Keratinocyte (primary cell): ENCODE measurements at regions not wholly inside any gene's neighbourhood (a gene's known extent, or its start where the extent isn't known, plus 50 kb on each side); places are given as distances from the start of the nearest gene placed in this dataset.

Source experiments
- DNase-seq: peaks from one replicate; pipeline ENCODE4 v3.0.0-alpha.2; 2011; ENCODE audit warnings: low read depth, missing footprints, low spot score
- FAIRE-seq: peaks from 2 replicates; lab custom pipeline; 2011; peaks lifted over from hg19 to GRCh38; lab: Jason Lieb, UNC
- H2AFZ ChIP-seq: 2 replicates; pipeline ENCODE4 v1.6.0; 2012; ENCODE audit warnings: low read length, control low read depth, inconsistent platforms; ENCODE audit not compliant: control insufficient read depth
- H3K27ac ChIP-seq: 2 replicates; pipeline ENCODE4 v1.5.1; 2011; ENCODE audit warnings: low read length; ENCODE audit not compliant: control insufficient read depth, insufficient read depth
- H3K27me3 ChIP-seq: 3 replicates; pipeline ENCODE4 v1.6.0; 2011; ENCODE audit warnings: low read length; ENCODE audit not compliant: control insufficient read depth, insufficient read depth; ENCODE audit errors: extremely low read depth
- H3K36me3 ChIP-seq, 2 experiments: 2 replicates in 1 of 2; 3 replicates in 1 of 2; pipeline ENCODE4 v1.5.1; 2011; ENCODE audit warnings: low read length in 2 of 2, mild to moderate bottlenecking in 1 of 2; ENCODE audit not compliant: control insufficient read depth in 2 of 2, insufficient read depth in 2 of 2; ENCODE audit errors: extremely low read depth in 1 of 2
- H3K4me1 ChIP-seq: 3 replicates; pipeline ENCODE4 v1.5.1; 2011; ENCODE audit warnings: low read length; ENCODE audit not compliant: control insufficient read depth, insufficient read depth; ENCODE audit errors: extremely low read depth
- H3K4me2 ChIP-seq: 3 replicates; pipeline ENCODE4 v1.6.0; 2011; ENCODE audit warnings: low read depth, low read length; ENCODE audit not compliant: control insufficient read depth, insufficient read depth; ENCODE audit errors: extremely low read depth
- H3K4me3 ChIP-seq, 3 experiments: fragments of 200-600 bp in 1 of 3; sonication (generic) in 1 of 3; 2 replicates in 2 of 3; 3 replicates in 1 of 3; pipeline ENCODE4 v1.5.1; 2011 to 2016; ENCODE audit warnings: low read length in 3 of 3, mild to moderate bottlenecking in 3 of 3, control low read depth in 2 of 3, inconsistent platforms in 1 of 3, low read depth in 1 of 3, mixed read lengths in 1 of 3, mixed run types in 1 of 3, moderate library complexity in 1 of 3; ENCODE audit not compliant: control insufficient read depth in 2 of 3, insufficient read depth in 2 of 3; ENCODE audit errors: extremely low read depth in 1 of 3
- H3K79me2 ChIP-seq: 2 replicates; pipeline ENCODE4 v1.6.0; 2012; ENCODE audit warnings: low read length; ENCODE audit not compliant: control insufficient read depth, insufficient read depth
- H3K9ac ChIP-seq: 3 replicates; pipeline ENCODE4 v1.6.0; 2011; ENCODE audit warnings: low read length; ENCODE audit not compliant: control insufficient read depth, insufficient read depth; ENCODE audit errors: extremely low read depth
- H3K9me1 ChIP-seq: 3 replicates; pipeline ENCODE4 v1.6.0; 2011; ENCODE audit warnings: low read length; ENCODE audit not compliant: control insufficient read depth, insufficient read depth; ENCODE audit errors: extremely low read depth
- H3K9me3 ChIP-seq: 2 replicates; pipeline ENCODE4 v1.5.1; 2012; ENCODE audit warnings: low read depth, low read length; ENCODE audit not compliant: control insufficient read depth
- H4K20me1 ChIP-seq: 3 replicates; pipeline ENCODE4 v1.6.0; 2011; ENCODE audit warnings: low read length; ENCODE audit not compliant: control insufficient read depth, insufficient read depth; ENCODE audit errors: extremely low read depth
- CTCF ChIP-seq, 3 experiments: IDR thresholded peaks in 1 of 3; conservative IDR thresholded peaks in 1 of 3; optimal IDR thresholded peaks in 1 of 3; 2 replicates in 2 of 3; 3 replicates in 1 of 3; pipeline versions ENCODE3 to v1.5.1; 2011; ENCODE audit warnings: low read length in 3 of 3, mild to moderate bottlenecking in 3 of 3, moderate library complexity in 2 of 3, control low read depth in 1 of 3, inconsistent platforms in 1 of 3; ENCODE audit not compliant: insufficient read depth in 2 of 3; ENCODE audit errors: extremely low read depth in 1 of 3
- EZH2 ChIP-seq: IDR thresholded peaks from one replicate; pipeline ENCODE4 v1.6.1; 2012; ENCODE audit warnings: inconsistent platforms, mild to moderate bottlenecking, low read length, moderate library complexity
- dilution Hi-C: fragments of 300-500 bp; cut with MboI; formaldehyde crosslinking; loops from one replicate; pipeline ENCODE4 v1.7.0; 2020; ENCODE audit warnings: low sequenced_read_pairs; ENCODE audit not compliant: extremely low pct_ligation_motif_present

GRCh38 chr6:113585246-113585645, 271.9 kb upstream of the MARCKS start:
- dilution Hi-C loops: no loop called here
- Histone ChIP-seq H3K4me1 (no peaks in the 10 kb centered on the region), H3K4me3 (no peak overlapping the region), H3K27ac (no peak overlapping the region), H3K79me2 (no peaks in the 10 kb centered on the region), H3K9me3 (no peaks in the 10 kb centered on the region), H3K4me2 (no peak overlapping the region), H3K27me3 (no peaks in the 10 kb centered on the region), H4K20me1 (no peaks in the 10 kb centered on the region), H2AFZ (no peak overlapping the region), H3K9me1 (no peaks in the 10 kb centered on the region), H3K9ac (no peak overlapping the region), H3K36me3 (no peaks in the 10 kb centered on the region)
- no peak for DNase-seq
- TF ChIP-seq EZH2 (no peak), CTCF (optimal IDR thresholded peaks at IDR 0.05 in 1 of 3, IDR thresholded peaks at IDR 0.05 in 1 of 3, conservative IDR thresholded peaks at IDR 0.05 in 1 of 3; ENCODE audit: extremely low read depth in 1 of 3, insufficient read depth in 2 of 3, low read length in 3 of 3) (no peak)
- no peak for FAIRE-seq

DNA sequence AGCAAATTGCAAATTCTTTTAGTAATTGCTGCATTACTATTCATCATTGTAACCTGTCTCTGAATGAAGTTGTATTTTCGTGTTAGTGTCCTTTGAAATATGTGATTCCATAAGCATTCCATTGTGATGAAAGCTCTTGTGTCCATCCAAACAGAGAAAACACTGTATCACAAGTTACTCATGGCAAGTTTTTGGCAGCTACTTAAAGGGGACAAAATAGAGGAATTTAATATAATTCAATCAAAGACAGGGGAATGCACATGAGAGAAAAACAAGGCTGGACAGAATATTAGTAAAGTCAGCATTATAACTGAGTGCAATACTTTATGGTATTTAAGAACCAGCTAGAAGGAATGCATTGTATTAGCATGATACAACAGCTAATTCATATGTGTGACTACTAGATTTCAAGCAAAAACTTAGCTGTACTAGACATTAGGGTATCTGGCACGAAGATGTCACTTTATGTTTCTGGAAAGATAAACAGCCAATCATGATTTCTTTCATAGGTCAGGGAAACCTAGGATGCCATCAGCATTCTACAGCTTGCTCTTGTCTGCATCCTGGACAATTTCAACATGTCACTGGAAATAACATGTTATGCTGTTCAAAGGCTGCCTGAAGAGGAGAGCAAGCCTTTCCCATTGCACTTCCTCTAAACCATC, 270.6 kb upstream of the MARCKS start:
- Histone ChIP-seq H2AFZ (no peak overlapping the region), H3K9ac (no peak overlapping the region), H3K9me1 (no peaks in the 10 kb centered on the region), H3K27me3 (no peaks in the 10 kb centered on the region), H3K9me3 (no peaks in the 10 kb centered on the region), H3K79me2 (no peaks in the 10 kb centered on the region), H3K4me1 (no peaks in the 10 kb centered on the region), H3K4me3 (no peak overlapping the region), H3K4me2 (no peak overlapping the region), H3K27ac (no peak overlapping the region), H3K36me3 (no peaks in the 10 kb centered on the region), H4K20me1 (no peaks in the 10 kb centered on the region)
- FAIRE-seq (peak; percentile 69), DNase-seq (peak; percentile 2)
- TF ChIP-seq EZH2: no peak
- TF ChIP-seq CTCF (optimal IDR thresholded peaks at IDR 0.05 in 1 of 3, IDR thresholded peaks at IDR 0.05 in 1 of 3, conservative IDR thresholded peaks at IDR 0.05 in 1 of 3; ENCODE audit: extremely low read depth in 1 of 3, insufficient read depth in 2 of 3, low read length in 3 of 3): no peak
- dilution Hi-C loops: no loop called here
